Loucy (cell line): ENCODE measurements at regions not wholly inside any gene's neighbourhood (a gene's known extent, or its start where the extent isn't known, plus 50 kb on each side); places are given as distances from the start of the nearest gene placed in this dataset.

Experiments
- H2AFZ ChIP-seq: fragments of 200-600 bp; sonication (generic); 2 replicates; pipeline ENCODE4 v1.6.0; 2016; ENCODE audit warnings: antibody characterized with exemption, mild to moderate bottlenecking, low read length, moderate library complexity
- H3F3A ChIP-seq: fragments of 200-600 bp; 2 replicates; pipeline ENCODE4 v1.6.0; 2016; ENCODE audit warnings: antibody characterized with exemption, low read depth, mild to moderate bottlenecking
- H3K27me3 ChIP-seq: fragments of 200-600 bp; sonication (generic); 2 replicates; pipeline ENCODE4 v1.6.1; 2014; ENCODE audit warnings: low read length, mild to moderate bottlenecking; ENCODE audit not compliant: insufficient read depth, poor library complexity, severe bottlenecking
- H3K36me3 ChIP-seq: fragments of 200-600 bp; sonication (generic); 2 replicates; pipeline ENCODE4 v1.6.1; 2016; ENCODE audit warnings: low read length; ENCODE audit not compliant: insufficient read depth
- H3K4me1 ChIP-seq: fragments of 200-600 bp; sonication (generic); 2 replicates; pipeline ENCODE4 v1.5.1; 2014; ENCODE audit warnings: low read length, mild to moderate bottlenecking; ENCODE audit not compliant: insufficient read depth, poor library complexity, severe bottlenecking
- H3K4me2 ChIP-seq: fragments of 200-600 bp; sonication (generic); 2 replicates; pipeline ENCODE4 v1.6.0; 2014; ENCODE audit warnings: antibody characterized with exemption, low read length, low read depth, mild to moderate bottlenecking; ENCODE audit not compliant: poor library complexity, severe bottlenecking
- H3K4me3 ChIP-seq: fragments of 200-600 bp; sonication (generic); 2 replicates; pipeline ENCODE4 v1.5.1; 2014; ENCODE audit warnings: low read length, mild to moderate bottlenecking, mixed read lengths; ENCODE audit not compliant: poor library complexity, severe bottlenecking
- H3K79me2 ChIP-seq: fragments of 200-600 bp; sonication (generic); 2 replicates; pipeline ENCODE4 v1.6.1; 2014; ENCODE audit warnings: low read length; ENCODE audit not compliant: insufficient read depth
- H3K9ac ChIP-seq: fragments of 200-600 bp; sonication (generic); 2 replicates; pipeline ENCODE4 v1.6.0; 2014; ENCODE audit warnings: mild to moderate bottlenecking, low read depth, low read length, moderate library complexity; ENCODE audit not compliant: poor library complexity, severe bottlenecking
- H3K9me2 ChIP-seq: fragments of 200-600 bp; sonication (generic); replicated peaks from 2 replicates; pipeline ENCODE4 v1.6.1; 2016; ENCODE audit warnings: low read depth, low read length, mixed read lengths
- H3K9me3 ChIP-seq: fragments of 200-600 bp; sonication (generic); 2 replicates; pipeline ENCODE4 v1.6.1; 2014; ENCODE audit warnings: mild to moderate bottlenecking, antibody characterized with exemption, low read length, low read depth; ENCODE audit not compliant: insufficient read depth
- H4K20me1 ChIP-seq: fragments of 200-600 bp; sonication (generic); 2 replicates; pipeline ENCODE4 v1.6.0; 2014; ENCODE audit warnings: antibody characterized with exemption, low read length, mild to moderate bottlenecking; ENCODE audit not compliant: insufficient read depth, poor library complexity, severe bottlenecking
- CTCF ChIP-seq: fragments of 200-600 bp; sonication (generic); conservative IDR thresholded peaks from 2 replicates; pipeline ENCODE4 v1.5.1; 2014; ENCODE audit warnings: mild to moderate bottlenecking, antibody characterized with exemption, low read length
- EZH2phosphoT487 ChIP-seq: fragments of 200-600 bp; IDR thresholded peaks from 2 replicates; pipeline ENCODE4 v1.6.1; 2018; ENCODE audit warnings: antibody characterized with exemption, mild to moderate bottlenecking, moderate library complexity, borderline replicate concordance

GRCh38 chr6:33962246-33963027 lies 158.6 kb upstream of the MLN start:
- H3K4me3 ChIP-seq = no peak overlapping the region
- no peaks in the 10 kb centered on the region for H3K9me2 ChIP-seq

GRCh38 chr6:33961691-33962090 lies 157.9 kb upstream of the MLN start:
- Histone ChIP-seq H3F3A (no peaks in the 10 kb centered on the region), H3K9ac (no peak overlapping the region), H3K4me2 (no peak overlapping the region), H3K9me2 (no peaks in the 10 kb centered on the region), H3K4me3 (no peak overlapping the region), H3K4me1 (peaks cover 22% of the 10 kb centered on the region), H3K36me3 (no peaks in the 10 kb centered on the region), H3K79me2 (no peaks in the 10 kb centered on the region), H2AFZ (no peak overlapping the region), H4K20me1 (no peaks in the 10 kb centered on the region), H3K27me3 (no peaks in the 10 kb centered on the region), H3K9me3 (no peaks in the 10 kb centered on the region)
- TF ChIP-seq EZH2phosphoT487 (no peak), CTCF (no peak)

More at GRCh38 chr6:33962246-33963027, 158.6 kb upstream of the MLN start:
- no peak for TF ChIP-seq CTCF
- TF ChIP-seq EZH2phosphoT487 = no peak
- peaks cover 24% of the 10 kb centered on the region for H3K4me1 ChIP-seq
- H4K20me1 ChIP-seq = no peaks in the 10 kb centered on the region
- H3K9ac ChIP-seq = no peak overlapping the region
- H3K36me3 ChIP-seq = no peaks in the 10 kb centered on the region
- H3K79me2 ChIP-seq = no peaks in the 10 kb centered on the region
- H3K9me3 ChIP-seq = no peaks in the 10 kb centered on the region
- H2AFZ ChIP-seq = no peak overlapping the region
- no peak overlapping the region for H3K4me2 ChIP-seq
- no peaks in the 10 kb centered on the region for H3F3A ChIP-seq
- H3K27me3 ChIP-seq = no peaks in the 10 kb centered on the region

- H4K20me1 ChIP-seq = no peaks in the 10 kb centered on the region
- H3K4me2 ChIP-seq = no peak overlapping the region
- no peaks in the 10 kb centered on the region for H3K27me3 ChIP-seq
Observed at GRCh38 chr6:33960345-33961313, 156.8 kb upstream of the MLN start.

More at GRCh38 chr6:33960345-33961313, 156.8 kb upstream of the MLN start:
- H3K9me2 ChIP-seq = no peaks in the 10 kb centered on the region
- no peak for TF ChIP-seq EZH2phosphoT487
- TF ChIP-seq CTCF = no peak
- H3K4me3 ChIP-seq = no peak overlapping the region
- no peak overlapping the region for H2AFZ ChIP-seq
- no peaks in the 10 kb centered on the region for H3K36me3 ChIP-seq
- H3K4me1 ChIP-seq = peaks cover 29% of the 10 kb centered on the region
- no peaks in the 10 kb centered on the region for H3K79me2 ChIP-seq
- H3F3A ChIP-seq = no peaks in the 10 kb centered on the region
- H3K9ac ChIP-seq = no peak overlapping the region
- H3K9me3 ChIP-seq = no peaks in the 10 kb centered on the region
